Activated CD8-positive, alpha-beta memory T cell treated with anti-CD3 and anti-CD28 coated beads, Interleukin-2, amount 10 ng/mL, durations not matched to agents 7 days and 5 days (primary cell): ENCODE measurements at regions not wholly inside any gene's neighbourhood (a gene's known extent, or its start where the extent isn't known, plus 50 kb on each side); places are given as distances from the start of the nearest gene placed in this dataset.
"Not testable (repeated sequence)": the region's sequence is repeated elsewhere in the genome, so short reads cannot be mapped to it uniquely, and the experiment has no call there.

Experiments
- ATAC-seq: fragments of 150-1000 bp; cut with Tn5 transposase; one replicate; pipeline ENCODE4 v1.10.0; 2021; ENCODE audit warnings: moderate library complexity
- CTCF ChIA-PET: fragments of 350-600 bp; sonication (Branson Sonifier 250); formaldehyde crosslinking; loops from one replicate; lab custom pipeline; 2021; ENCODE audit warnings: antibody characterized with exemption; lab: Charles Lee
- DNase-seq: peaks from one replicate; pipeline ENCODE4 v3.0.0-alpha.2; 2020
- H3K27ac Mint-ChIP-seq: one replicate; pipeline ENCODE4 v1.8.0; 2021; ENCODE audit warnings: mild to moderate bottlenecking, mixed read lengths
- H3K27me3 Mint-ChIP-seq: one replicate; pipeline ENCODE4 v1.8.0; 2021; ENCODE audit warnings: mixed read lengths
- H3K36me3 Mint-ChIP-seq: one replicate; pipeline ENCODE4 v1.8.0; 2021; ENCODE audit warnings: mild to moderate bottlenecking, mixed read lengths
- H3K4me1 Mint-ChIP-seq: one replicate; pipeline ENCODE4 v1.8.0; 2021; ENCODE audit warnings: mixed read lengths
- H3K4me3 Mint-ChIP-seq: one replicate; pipeline ENCODE4 v1.8.0; 2021; ENCODE audit warnings: mild to moderate bottlenecking, moderate library complexity, mixed read lengths
- H3K9me3 Mint-ChIP-seq: one replicate; pipeline ENCODE4 v1.8.0; 2022; ENCODE audit warnings: low read depth, mixed read lengths

- CTCF ChIA-PET = not testable (repeated sequence)
These were observed 286.4 kb upstream of the C1orf174 start for GRCh38 chr1:4186486-4186885.

GRCh38 chr1:4203501-4203900, 303.4 kb upstream of the C1orf174 start:
- no peak overlapping the region for H3K27ac Mint-ChIP-seq
- DNase-seq (peak; percentile 11), ATAC-seq (no peak)
- H3K36me3 Mint-ChIP-seq = no peaks in the 10 kb centered on the region
- peaks cover 7% of the 10 kb centered on the region for H3K27me3 Mint-ChIP-seq
- H3K4me1 Mint-ChIP-seq = no peaks in the 10 kb centered on the region
- H3K9me3 Mint-ChIP-seq = peaks cover 6% of the 10 kb centered on the region
- CTCF ChIA-PET = no interaction called here
- H3K4me3 Mint-ChIP-seq = no peak overlapping the region

More at GRCh38 chr1:4186486-4186885, 286.4 kb upstream of the C1orf174 start:
- ATAC-seq, DNase-seq, H3K36me3 Mint-ChIP-seq, H3K9me3 Mint-ChIP-seq, H3K4me3 Mint-ChIP-seq, H3K4me1 Mint-ChIP-seq, H3K27me3 Mint-ChIP-seq, H3K27ac Mint-ChIP-seq: not testable (repeated sequence)

GRCh38 chr1:4207183-4207582, 307.1 kb upstream of the C1orf174 start:
- CTCF ChIA-PET = no interaction called here
- no peaks in the 10 kb centered on the region for H3K36me3 Mint-ChIP-seq
- H3K27me3 Mint-ChIP-seq = no peaks in the 10 kb centered on the region
- H3K9me3 Mint-ChIP-seq = peaks cover 6% of the 10 kb centered on the region
- no peaks in the 10 kb centered on the region for H3K4me1 Mint-ChIP-seq
- H3K4me3 Mint-ChIP-seq = no peak overlapping the region
- DNase-seq = no peak
- H3K27ac Mint-ChIP-seq = no peak overlapping the region
- no peak for ATAC-seq

- ATAC-seq = no peak
- Mint-ChIP-seq H3K4me1 (no peaks in the 10 kb centered on the region), H3K36me3 (no peaks in the 10 kb centered on the region), H3K4me3 (no peak overlapping the region), H3K9me3 (peaks cover 6% of the 10 kb centered on the region), H3K27me3 (no peaks in the 10 kb centered on the region), H3K27ac (no peak overlapping the region)
- CTCF ChIA-PET = no interaction called here
- DNase-seq = no peak
These were observed 308.0 kb upstream of the C1orf174 start for GRCh38 chr1:4207842-4208692.

GRCh38 chr1:4210043-4210442, 310.0 kb upstream of the C1orf174 start:
- H3K4me3 Mint-ChIP-seq = no peak overlapping the region
- no peak for ATAC-seq
- H3K36me3 Mint-ChIP-seq = no peaks in the 10 kb centered on the region

GRCh38 chr1:4212796-4213195, 312.7 kb upstream of the C1orf174 start:
- Mint-ChIP-seq H3K27me3 (no peaks in the 10 kb centered on the region), H3K27ac (no peak overlapping the region), H3K4me3 (no peak overlapping the region), H3K9me3 (no peaks in the 10 kb centered on the region), H3K36me3 (no peaks in the 10 kb centered on the region), H3K4me1 (no peaks in the 10 kb centered on the region)
- CTCF ChIA-PET = no interaction called here
- ATAC-seq (no peak), DNase-seq (peak; percentile 2)

More at GRCh38 chr1:4210043-4210442, 310.0 kb upstream of the C1orf174 start:
- no peaks in the 10 kb centered on the region for H3K4me1 Mint-ChIP-seq
- CTCF ChIA-PET = no interaction called here
- H3K27ac Mint-ChIP-seq = no peak overlapping the region
- DNase-seq = no peak
- H3K9me3 Mint-ChIP-seq = peaks cover 3% of the 10 kb centered on the region
- no peaks in the 10 kb centered on the region for H3K27me3 Mint-ChIP-seq

GRCh38 chr1:4213366-4213973, 313.4 kb upstream of the C1orf174 start:
- no peaks in the 10 kb centered on the region for H3K9me3 Mint-ChIP-seq
- no peaks in the 10 kb centered on the region for H3K4me1 Mint-ChIP-seq
- H3K4me3 Mint-ChIP-seq = no peak overlapping the region
- H3K27me3 Mint-ChIP-seq = no peaks in the 10 kb centered on the region
- H3K36me3 Mint-ChIP-seq = no peaks in the 10 kb centered on the region
- ATAC-seq (no peak), DNase-seq (peak; percentile 31)
- H3K27ac Mint-ChIP-seq = no peak overlapping the region
- CTCF ChIA-PET = no interaction called here

DNA sequence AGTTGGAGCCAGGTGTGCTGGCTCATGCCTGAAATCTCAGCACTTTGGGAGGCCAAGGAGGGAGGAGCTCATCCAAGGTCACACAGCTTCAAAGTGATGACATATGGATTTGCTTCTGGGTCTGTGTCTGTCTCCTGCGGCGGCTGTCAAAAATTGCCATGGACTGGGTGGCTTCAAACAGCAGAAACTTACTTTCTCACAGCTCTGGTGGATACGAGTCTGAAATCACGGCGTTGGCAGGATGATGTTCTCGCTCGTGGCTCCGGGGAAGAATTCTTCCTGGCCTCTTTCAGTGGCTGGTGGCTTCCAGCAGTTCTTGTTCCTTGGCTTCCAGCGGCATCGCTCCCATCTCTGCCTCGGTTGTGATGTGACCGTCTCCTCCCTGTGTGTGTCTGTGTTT, 314.8 kb upstream of the C1orf174 start:
- CTCF ChIA-PET = no interaction called here
- Mint-ChIP-seq H3K27ac (no peak overlapping the region), H3K27me3 (no peaks in the 10 kb centered on the region), H3K9me3 (no peaks in the 10 kb centered on the region), H3K4me3 (no peak overlapping the region), H3K36me3 (no peaks in the 10 kb centered on the region), H3K4me1 (no peaks in the 10 kb centered on the region)
- ATAC-seq (no peak), DNase-seq (peak; percentile 27)

- Mint-ChIP-seq H3K4me3 (no peak overlapping the region), H3K27ac (no peak overlapping the region), H3K36me3 (no peaks in the 10 kb centered on the region), H3K27me3 (no peaks in the 10 kb centered on the region), H3K4me1 (no peaks in the 10 kb centered on the region), H3K9me3 (no peaks in the 10 kb centered on the region)
- CTCF ChIA-PET = no interaction called here
- DNase-seq = peak; percentile 9
- no peak for ATAC-seq
These were observed 315.3 kb upstream of the C1orf174 start for GRCh38 chr1:4215391-4215790.

DNA sequence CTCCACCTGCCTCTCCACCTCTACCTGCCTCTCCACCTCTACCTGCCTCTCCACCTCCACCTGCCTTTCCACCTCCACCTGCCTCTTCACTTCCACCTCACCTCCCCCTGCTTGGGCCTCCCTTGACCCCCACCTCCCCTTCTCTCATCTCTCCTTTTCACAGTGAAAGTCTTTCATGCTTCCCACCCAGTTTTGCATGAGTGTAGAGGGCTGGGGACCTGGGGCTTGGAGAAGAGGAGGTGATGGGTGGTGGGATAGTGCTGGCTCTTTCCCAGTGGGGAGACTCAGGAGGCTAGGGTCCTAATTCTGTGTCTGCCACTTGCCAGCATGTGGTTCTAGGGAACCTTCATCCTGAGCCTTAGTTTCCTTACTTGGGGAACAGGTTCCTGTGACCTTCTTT, 316.2 kb upstream of the C1orf174 start:
- DNase-seq (no peak), ATAC-seq (no peak)
- Mint-ChIP-seq H3K27me3 (no peaks in the 10 kb centered on the region), H3K4me1 (no peaks in the 10 kb centered on the region), H3K27ac (no peak overlapping the region), H3K36me3 (no peaks in the 10 kb centered on the region), H3K4me3 (no peak overlapping the region), H3K9me3 (no peaks in the 10 kb centered on the region)
- CTCF ChIA-PET = no interaction called here

DNA sequence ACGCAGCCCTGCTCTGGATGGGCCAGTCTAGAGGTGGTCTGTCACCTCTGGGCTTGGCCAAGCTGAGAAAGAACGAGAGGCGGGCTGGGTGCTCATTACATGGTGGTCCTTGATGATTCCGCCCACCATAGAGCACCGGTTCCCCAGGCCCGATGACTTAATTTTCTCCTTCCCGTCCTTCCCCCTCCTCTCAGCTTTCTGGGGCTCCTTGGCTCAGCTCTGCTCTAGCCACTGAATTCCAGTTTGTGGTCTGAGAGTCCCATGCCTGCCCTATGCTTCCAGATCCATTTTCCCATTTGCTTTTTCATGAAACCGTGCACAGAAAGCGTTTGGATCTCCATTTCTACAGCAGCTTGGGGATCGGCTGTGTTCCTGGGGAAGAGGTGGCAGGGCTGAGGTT, 318.5 kb upstream of the C1orf174 start:
- Mint-ChIP-seq H3K36me3 (no peaks in the 10 kb centered on the region), H3K4me3 (no peak overlapping the region), H3K4me1 (no peaks in the 10 kb centered on the region), H3K27me3 (no peaks in the 10 kb centered on the region), H3K27ac (no peak overlapping the region), H3K9me3 (no peaks in the 10 kb centered on the region)
- no peak for DNase-seq
- CTCF ChIA-PET = no interaction called here
- no peak for ATAC-seq

- ATAC-seq (no peak), DNase-seq (no peak)
- Mint-ChIP-seq H3K27ac (no peak overlapping the region), H3K36me3 (no peaks in the 10 kb centered on the region), H3K9me3 (no peaks in the 10 kb centered on the region), H3K4me3 (no peak overlapping the region), H3K27me3 (no peaks in the 10 kb centered on the region), H3K4me1 (no peaks in the 10 kb centered on the region)
- CTCF ChIA-PET = no interaction called here
These were observed 319.0 kb upstream of the C1orf174 start for GRCh38 chr1:4219111-4219510.

DNA sequence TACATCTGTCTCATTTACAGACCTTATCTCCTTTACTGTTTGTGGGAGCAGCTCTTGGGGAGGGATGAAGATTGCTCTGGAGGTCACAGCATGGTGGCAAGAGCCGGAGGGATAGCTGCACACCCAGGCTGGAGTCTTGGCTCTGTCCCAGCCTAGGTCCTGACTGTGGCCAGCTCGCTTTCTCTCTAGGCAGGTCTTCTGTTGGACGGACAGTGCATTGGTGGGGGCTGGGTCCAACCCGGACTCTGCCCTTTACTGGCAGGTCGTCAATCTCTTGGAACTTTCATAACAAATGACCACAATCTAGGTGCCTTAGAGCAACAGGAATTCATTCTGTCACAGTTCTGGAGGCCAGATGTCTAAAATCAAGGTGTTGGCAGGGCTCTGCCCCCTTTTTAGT, 319.8 kb upstream of the C1orf174 start:
- H3K36me3 Mint-ChIP-seq = no peaks in the 10 kb centered on the region
- CTCF ChIA-PET = no interaction called here
- DNase-seq (no peak), ATAC-seq (no peak)
- no peaks in the 10 kb centered on the region for H3K9me3 Mint-ChIP-seq
- H3K4me3 Mint-ChIP-seq = no peak overlapping the region
- H3K27ac Mint-ChIP-seq = no peak overlapping the region
- H3K4me1 Mint-ChIP-seq = no peaks in the 10 kb centered on the region
- H3K27me3 Mint-ChIP-seq = no peaks in the 10 kb centered on the region

GRCh38 chr1:4220362-4220761, 320.3 kb upstream of the C1orf174 start:
- no peaks in the 10 kb centered on the region for H3K4me1 Mint-ChIP-seq
- H3K27ac Mint-ChIP-seq = no peak overlapping the region
- CTCF ChIA-PET = interaction anchor here (1.0 kb wide), 1 partner anchor 363 kb away, joined by 3 read pairs; the partner anchor contains the start of gene DFFB
- H3K4me3 Mint-ChIP-seq = no peak overlapping the region
- H3K27me3 Mint-ChIP-seq = no peaks in the 10 kb centered on the region
- no peaks in the 10 kb centered on the region for H3K9me3 Mint-ChIP-seq
- ATAC-seq = no peak
- no peaks in the 10 kb centered on the region for H3K36me3 Mint-ChIP-seq
- DNase-seq = no peak
